Ovary (tissue), 7 donors: ENCODE measurements at regions not wholly inside any gene's neighbourhood (a gene's known extent, or its start where the extent isn't known, plus 50 kb on each side); places are given as distances from the start of the nearest gene placed in this dataset.

ENCODE experiments used
- DNase-seq, 5 donors: peaks; one replicate each; pipeline ENCODE4 v3.0.0-alpha.2; 2019 to 2020
- H3K27ac ChIP-seq, 2 donors: fragments of 200-600 bp; one replicate each; pipeline versions ENCODE4 v1.5.1 to v1.8.0; 2019 to 2022
- H3K27me3 ChIP-seq: fragments of 200-600 bp; one replicate; pipeline ENCODE4 v1.8.0; 2022
- H3K36me3 ChIP-seq: fragments of 200-600 bp; sonication (generic); one replicate; pipeline ENCODE4 v1.5.1; 2019
- H3K4me1 ChIP-seq: one replicate; pipeline ENCODE4 v1.8.1; 2013; ENCODE audit warnings: mild to moderate bottlenecking, moderate library complexity; ENCODE audit not compliant: insufficient read depth
- H3K4me3 ChIP-seq: fragments of 200-600 bp; sonication (generic); one replicate; pipeline ENCODE4 v1.5.1; 2017
- H3K9me3 ChIP-seq, 2 donors: fragments of 200-600 bp in 1 of 2; sonication (generic) in 1 of 2; one replicate each; pipeline versions ENCODE4 v1.5.1 to v1.8.1; 2013 to 2019; ENCODE audit warnings: mild to moderate bottlenecking in 1 of 2, moderate library complexity in 1 of 2
- CTCF ChIP-seq, 3 donors: fragments of 450-650 bp in 2 of 3; fragments of 200-600 bp in 1 of 3; IDR thresholded peaks; one replicate each; pipeline versions ENCODE4 v1.5.1 to v1.8.0; 2016 to 2022; ENCODE audit warnings: antibody characterized with exemption in 3 of 3, mild to moderate bottlenecking in 1 of 3
- EP300 ChIP-seq: sonication (generic); formaldehyde crosslinking; IDR thresholded peaks from one replicate; pipeline ENCODE4 v1.6.1; 2017; ENCODE audit warnings: antibody characterized with exemption
- POLR2A ChIP-seq: fragments of 450-650 bp; IDR thresholded peaks from one replicate; pipeline ENCODE4 v1.6.1; 2017; ENCODE audit warnings: antibody characterized with exemption, mild to moderate bottlenecking, moderate library complexity
- WGBS, 3 donors: extraction: QIAGEN DNeasy Blood & Tissue Kit in 1 of 3; methylation state at CpG; one replicate each; pipeline versions ENCODE4 v1.1.5 to v1.1.7; 2013 to 2017; 5-methylcytosine and 5-hydroxymethylcytosine counted together
- intact Hi-C, 4 donors: fragments of 100-400 bp; cut with DNase I; formaldehyde crosslinking; loops; one replicate each; pipeline versions ENCODE4 v1.11.0 to v1.15.1; 2022 to 2023
- donor health status: DM: no; HTN: no; CAD: no; lungs with moderate emphysema.
- donor health status: DM: no; HTN: no; CAD: no.
- donor health status: Bipolar disorder and iron deficiency.
- donor health status: DM: no; HTN: no; CAD: no.
- donor health status: DM: yes; HTN: yes; CAD: no.

GRCh38 chr7:119706608-119707007 lies 566.4 kb upstream of the KCND2 start:
- WGBS, 3 donors: 67 to 80% (median 69%) methylated on average over 2 of the region's 2 CpGs
- no peak overlapping the region for H3K4me3 ChIP-seq
- intact Hi-C loops: no loop called here

GRCh38 chr7:119708891-119709290 lies 564.1 kb upstream of the KCND2 start:
- Histone ChIP-seq H3K27ac (no peak overlapping the region), H3K36me3 (no peaks in the 10 kb centered on the region), H3K9me3 (no peaks in the 10 kb centered on the region), H3K27me3 (no peaks in the 10 kb centered on the region), H3K4me3 (no peak overlapping the region), H3K4me1 (no peaks in the 10 kb centered on the region)
- no peak for DNase-seq
- intact Hi-C loops: no loop called here
- TF ChIP-seq CTCF (IDR thresholded peaks at IDR 0.05) (no peak), POLR2A (no peak), EP300 (no peak)
- 15 to 33% (median 21%) methylated on average over 3 of the region's 3 CpGs for WGBS, 3 donors

More at GRCh38 chr7:119706608-119707007, 566.4 kb upstream of the KCND2 start:
- no peak overlapping the region for H3K27ac ChIP-seq
- no peaks in the 10 kb centered on the region for H3K9me3 ChIP-seq
- no peak for DNase-seq
- no peaks in the 10 kb centered on the region for H3K4me1 ChIP-seq
- no peaks in the 10 kb centered on the region for H3K36me3 ChIP-seq
- TF ChIP-seq EP300: no peak
- no peak for TF ChIP-seq POLR2A
- no peak for TF ChIP-seq CTCF (IDR thresholded peaks at IDR 0.05)
- H3K27me3 ChIP-seq: no peaks in the 10 kb centered on the region

- Histone ChIP-seq H3K27me3 (no peaks in the 10 kb centered on the region), H3K9me3 (no peaks in the 10 kb centered on the region), H3K4me3 (no peak overlapping the region), H3K36me3 (no peaks in the 10 kb centered on the region), H3K4me1 (no peaks in the 10 kb centered on the region), H3K27ac (no peak overlapping the region)
- DNase-seq: no peak
- intact Hi-C loops: no loop called here
- WGBS, 3 donors: 77 to 89% (median 79%) methylated on average over 3 of the region's 3 CpGs
- TF ChIP-seq EP300 (no peak), POLR2A (no peak), CTCF (IDR thresholded peaks at IDR 0.05) (no peak)
These were observed 561.9 kb upstream of the KCND2 start for GRCh38 chr7:119711104-119711503.

- H3K9me3 ChIP-seq: no peaks in the 10 kb centered on the region
These were observed 560.0 kb upstream of the KCND2 start for GRCh38 chr7:119712886-119713462.

More at GRCh38 chr7:119712886-119713462, 560.0 kb upstream of the KCND2 start:
- H3K27ac ChIP-seq: no peak overlapping the region
- no peaks in the 10 kb centered on the region for H3K27me3 ChIP-seq
- no peak for DNase-seq
- H3K4me1 ChIP-seq: no peaks in the 10 kb centered on the region
- no peaks in the 10 kb centered on the region for H3K36me3 ChIP-seq
- TF ChIP-seq CTCF (IDR thresholded peaks at IDR 0.05): no peak
- no peak for TF ChIP-seq POLR2A
- no peak for TF ChIP-seq EP300
- 54 to 63% (median 56%) methylated on average over 4 of the region's 4 CpGs for WGBS, 3 donors
- intact Hi-C loops: no loop called here
- H3K4me3 ChIP-seq: no peak overlapping the region
